Fibroblast of skin of right biceps (primary cell): ENCODE measurements at regions not wholly inside any gene's neighbourhood (a gene's known extent, or its start where the extent isn't known, plus 50 kb on each side); places are given as distances from the start of the nearest gene placed in this dataset.
A peak's percentile ranks its signal among the peaks of the same experiment; 100 is the strongest.
"Not testable (repeated sequence)": the region's sequence is repeated elsewhere in the genome, so short reads cannot be mapped to it uniquely, and the experiment has no call there.

ENCODE experiments used
- DNase-seq: peaks from one replicate; pipeline ENCODE4 v3.0.0-alpha.2; 2013

DNA sequence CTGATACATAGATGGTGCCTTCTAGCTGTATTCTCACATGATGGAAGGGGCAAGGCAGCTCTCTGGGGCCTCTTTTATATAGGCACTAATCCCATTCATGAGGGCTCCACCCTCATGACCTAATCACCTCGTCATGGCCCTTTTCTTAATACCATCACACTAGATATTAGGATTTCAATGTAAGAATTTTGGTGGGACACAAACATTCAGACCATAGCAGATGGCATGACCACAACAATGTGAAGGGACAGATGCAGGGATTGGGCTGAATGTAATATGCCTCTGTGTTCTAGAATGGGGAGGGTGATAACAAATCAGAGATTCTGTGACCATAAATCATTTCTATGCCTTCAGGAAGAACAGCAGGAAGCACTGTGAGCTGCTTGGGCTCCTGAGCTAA lies 145.8 kb downstream of the LCA5 start:
- no peak for DNase-seq

DNA sequence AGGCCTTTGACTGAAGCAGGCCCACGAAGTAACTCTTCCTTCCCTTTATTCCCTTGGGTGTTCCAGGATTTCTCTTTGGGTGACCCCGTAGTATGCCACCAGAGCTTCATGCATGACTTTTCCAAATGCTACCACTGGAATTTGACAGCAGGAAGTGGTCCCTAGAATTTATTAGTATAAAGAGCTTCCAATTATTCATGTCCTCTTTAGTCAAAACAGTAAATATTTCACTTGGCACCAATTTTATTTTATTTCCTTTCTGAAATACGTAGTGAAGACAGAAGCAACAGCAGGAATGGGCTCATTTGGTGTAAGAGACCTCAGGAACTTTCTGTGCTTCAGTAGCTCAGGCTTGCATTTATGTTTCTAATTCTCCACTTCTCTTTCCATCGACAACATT lies 151.3 kb downstream of the LCA5 start:
- DNase-seq, result no peak

- DNase-seq, result no peak
These were observed 150.9 kb upstream of the HMGN3 start for GRCh38 chr6:79385333-79385732.

GRCh38 chr6:79384845-79385244 lies 150.4 kb upstream of the HMGN3 start:
- no peak for DNase-seq

GRCh38 chr6:79378957-79379356 lies 144.5 kb upstream of the HMGN3 start:
- no peak for DNase-seq

DNA sequence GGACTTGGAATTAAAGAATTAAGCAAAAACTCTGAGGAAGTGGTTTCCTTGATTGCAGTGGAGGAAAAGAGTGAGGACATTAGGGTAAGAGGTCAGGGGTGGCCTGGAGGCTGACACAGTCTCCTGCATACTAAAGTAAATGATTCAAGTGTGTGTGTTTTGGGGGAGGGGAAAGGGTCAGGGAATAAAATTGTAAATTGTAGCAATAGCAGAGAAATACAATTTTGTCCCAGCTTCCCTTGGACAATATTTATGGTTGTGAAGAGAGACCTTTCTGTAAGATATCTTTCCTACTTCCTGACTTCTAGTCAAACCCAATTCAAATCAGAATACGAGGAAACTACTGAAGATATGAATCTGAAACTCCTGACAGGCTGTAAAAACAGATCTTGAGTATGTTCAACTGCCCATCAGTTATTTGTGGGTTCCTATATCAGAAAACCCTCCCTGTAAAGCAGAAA lies 143.4 kb upstream of the HMGN3 start:
- DNase-seq, result no peak

DNA sequence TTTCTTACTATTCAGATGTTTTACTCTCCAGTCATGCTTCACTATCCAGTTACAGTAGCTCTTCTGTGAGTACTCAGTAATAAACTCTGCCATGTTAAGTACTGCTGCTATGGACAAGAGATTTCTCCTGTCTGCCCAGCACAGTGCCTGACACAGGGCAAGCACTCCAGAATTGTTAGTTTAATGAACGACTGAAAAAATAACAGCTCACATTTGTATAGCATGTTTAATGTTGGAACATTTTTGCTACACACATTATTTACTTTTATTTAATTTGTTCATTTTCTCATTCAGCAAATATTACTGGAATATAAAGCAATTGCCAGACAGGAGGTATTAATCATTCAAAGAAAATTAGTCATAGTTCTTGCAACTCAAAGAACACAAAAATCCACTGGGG lies 142.6 kb upstream of the HMGN3 start:
- DNase-seq, result peak; percentile 5

- no peak for DNase-seq
These were observed 141.3 kb upstream of the HMGN3 start for GRCh38 chr6:79375635-79376337.

DNA sequence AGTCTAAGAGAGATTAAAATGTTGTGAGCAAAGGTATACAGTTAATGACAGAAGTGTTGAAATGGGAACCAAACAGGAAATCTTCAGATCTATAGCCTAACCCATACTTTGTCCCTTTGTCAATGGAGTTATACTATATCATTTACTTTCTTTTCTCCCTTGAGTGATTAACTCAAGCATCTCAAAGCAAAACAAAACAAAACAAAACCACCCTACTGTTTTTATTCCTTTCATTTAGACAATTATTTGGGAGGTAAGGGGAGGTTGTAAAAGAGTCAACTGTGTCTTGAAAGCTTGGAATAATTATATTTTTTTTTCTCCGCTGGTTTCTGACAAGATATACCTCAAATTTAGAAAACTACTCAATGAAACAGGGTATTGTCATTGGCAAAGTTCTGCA lies 139.8 kb upstream of the HMGN3 start:
- DNase-seq, result no peak

GRCh38 chr6:79373880-79374279 lies 139.4 kb upstream of the HMGN3 start:
- no peak for DNase-seq

DNA sequence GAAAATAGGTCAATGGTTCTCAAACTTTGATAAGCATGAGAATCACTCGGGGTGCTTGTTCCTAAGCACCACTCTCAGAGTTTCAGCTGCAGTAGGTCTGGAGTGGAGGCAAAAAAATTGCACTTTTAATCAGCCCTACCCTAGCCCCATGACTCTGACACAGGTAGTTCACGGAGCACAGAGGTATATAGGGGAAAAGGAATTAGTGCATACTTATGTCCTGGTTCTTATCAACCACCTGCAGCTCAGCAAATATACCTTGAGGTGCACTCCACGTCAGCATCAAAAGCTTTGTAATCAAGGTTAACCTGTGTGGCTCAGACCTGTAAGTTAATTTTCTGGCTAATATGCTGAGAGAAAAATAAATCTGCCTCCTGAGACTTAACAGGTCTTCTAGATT lies 138.8 kb upstream of the HMGN3 start:
- DNase-seq, result no peak

GRCh38 chr6:79372757-79373156 lies 138.3 kb upstream of the HMGN3 start:
- no peak for DNase-seq

- DNase-seq, result no peak
These were observed 134.5 kb upstream of the HMGN3 start for GRCh38 chr6:79369026-79369425.

DNA sequence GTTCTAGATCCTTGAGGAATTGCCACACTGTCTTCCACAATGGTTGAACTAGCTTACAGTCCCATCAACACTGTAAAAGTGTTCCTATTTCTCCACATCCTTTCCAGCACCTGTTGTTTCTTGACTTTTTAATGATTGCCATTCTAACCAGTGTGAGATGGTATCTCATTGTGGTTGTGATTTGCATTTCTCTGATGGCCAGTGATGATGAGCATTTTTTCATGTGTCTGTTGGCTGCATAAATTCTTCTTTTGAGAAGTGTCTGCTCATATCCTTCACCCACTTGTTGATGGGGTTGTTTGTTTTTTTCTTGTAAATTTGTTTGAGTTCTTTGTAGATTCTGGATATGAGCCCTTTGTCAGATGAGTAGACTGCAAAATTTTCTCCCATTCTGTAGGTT lies 129.0 kb upstream of the HMGN3 start:
- DNase-seq, result not testable (repeated sequence)

- DNase-seq, result not testable (repeated sequence)
These were observed 126.6 kb upstream of the HMGN3 start for GRCh38 chr6:79361074-79361473.

GRCh38 chr6:79353226-79353625 lies 118.7 kb upstream of the HMGN3 start:
- no peak for DNase-seq

DNA sequence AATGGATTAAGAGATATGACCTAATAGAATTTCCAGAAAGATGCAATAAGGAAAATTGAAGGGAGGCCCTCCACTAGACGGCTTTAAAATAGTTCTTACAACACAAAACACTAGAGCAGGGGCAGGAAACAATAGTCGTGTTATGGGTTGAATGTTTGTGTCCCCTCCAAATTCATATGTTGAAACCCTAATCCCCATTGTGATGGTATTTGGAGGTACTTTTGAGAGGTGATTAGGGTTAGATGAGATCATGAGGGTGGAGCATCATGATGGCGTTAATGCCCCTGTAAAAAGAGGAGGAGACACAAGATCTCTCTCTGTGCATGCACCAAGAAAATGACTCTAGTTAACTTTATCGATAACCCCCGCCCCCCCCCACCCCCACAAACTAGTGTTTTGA lies 104.0 kb upstream of the HMGN3 start:
- no peak for DNase-seq

- no peak for DNase-seq
These were observed 100.7 kb upstream of the HMGN3 start for GRCh38 chr6:79335133-79335674.

DNA sequence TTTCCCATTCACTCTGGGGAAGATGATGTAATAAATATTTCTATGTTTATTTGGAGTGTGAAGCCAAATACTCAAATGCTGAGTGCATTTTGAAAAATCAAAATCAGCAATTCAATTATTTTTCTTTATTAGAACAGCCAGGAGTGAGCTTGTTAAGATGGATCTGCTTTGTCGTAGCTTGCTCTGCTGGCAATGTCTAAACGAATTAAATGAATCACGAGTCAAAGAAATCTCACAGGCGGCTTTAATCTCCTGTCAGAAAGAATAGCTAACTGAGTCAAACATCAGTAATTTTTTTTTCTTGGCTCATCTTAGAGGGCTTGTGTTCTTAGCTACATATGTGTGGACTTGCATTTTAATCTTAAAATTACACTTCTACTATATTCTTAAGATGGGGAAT lies 100.2 kb upstream of the HMGN3 start:
- no peak for DNase-seq

DNA sequence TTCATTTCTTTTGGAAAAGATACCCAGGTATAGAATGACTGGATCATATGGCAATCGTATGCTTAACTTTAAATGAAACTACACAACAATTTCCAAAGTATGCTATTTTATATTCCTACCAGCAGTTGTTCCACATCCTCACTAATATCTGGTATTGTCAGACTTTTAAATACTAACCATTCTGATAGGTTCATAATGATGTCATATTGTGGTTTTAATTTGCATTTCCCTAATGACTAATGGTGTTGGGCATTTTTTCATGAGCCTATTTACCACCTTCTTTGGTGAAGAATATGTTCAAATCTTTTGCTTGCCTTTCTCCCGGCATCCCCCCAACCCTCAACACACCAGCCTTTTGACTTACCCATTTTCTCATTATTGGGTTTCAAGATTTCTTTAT lies 96.2 kb upstream of the HMGN3 start:
- DNase-seq, result no peak

DNA sequence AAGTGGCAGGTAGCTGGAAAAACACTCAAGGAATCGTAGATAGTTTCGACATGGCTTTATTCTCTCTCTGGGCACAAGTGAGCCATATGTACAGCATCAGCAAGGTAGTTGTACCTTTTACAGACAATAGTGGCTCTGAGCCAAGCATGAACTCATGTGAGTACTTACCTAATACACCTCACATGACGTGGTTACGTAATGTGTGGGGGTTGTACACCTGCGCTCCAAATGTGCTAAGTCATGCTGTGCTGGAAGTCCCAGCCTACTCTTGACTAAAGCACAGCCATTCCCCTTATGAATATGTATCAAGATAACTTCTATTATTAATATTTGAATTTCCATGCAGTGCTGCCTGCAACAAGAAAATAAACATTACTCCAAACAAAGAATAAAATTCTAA lies 78.8 kb upstream of the HMGN3 start:
- no peak for DNase-seq

DNA sequence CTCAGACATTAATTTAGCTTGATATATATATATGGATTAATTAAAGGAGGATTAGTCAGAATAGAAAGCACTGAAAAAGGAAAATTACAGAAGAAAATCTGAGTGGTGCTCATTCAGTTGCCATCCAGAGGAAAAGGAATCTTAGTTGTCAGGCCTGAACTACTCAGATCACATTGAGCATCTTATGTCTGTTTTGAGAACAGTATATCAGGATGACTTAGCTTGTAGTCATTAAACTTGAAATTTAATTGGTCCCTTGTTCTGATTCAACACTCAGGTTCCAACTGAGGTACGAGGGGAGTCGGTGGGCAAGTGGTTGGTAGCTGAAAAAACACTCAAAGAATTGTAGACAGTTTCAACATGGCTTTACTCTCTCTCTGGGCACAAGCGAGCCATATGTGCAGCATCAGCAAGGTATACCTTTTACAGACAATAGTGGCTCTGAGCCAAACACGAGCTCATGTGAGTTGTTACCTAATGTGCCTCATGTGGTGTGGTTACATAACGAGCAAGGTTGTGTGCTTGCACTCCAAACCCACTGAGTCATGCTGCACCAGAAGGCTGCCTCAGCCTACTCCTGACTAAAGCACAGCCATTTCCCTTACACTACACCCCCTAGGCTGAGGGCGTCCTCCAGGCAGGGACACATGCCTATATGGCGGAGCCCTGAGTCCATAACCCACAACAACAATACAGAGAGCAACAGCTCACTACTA lies 73.0 kb upstream of the HMGN3 start:
- DNase-seq, result peak; percentile 1

DNA sequence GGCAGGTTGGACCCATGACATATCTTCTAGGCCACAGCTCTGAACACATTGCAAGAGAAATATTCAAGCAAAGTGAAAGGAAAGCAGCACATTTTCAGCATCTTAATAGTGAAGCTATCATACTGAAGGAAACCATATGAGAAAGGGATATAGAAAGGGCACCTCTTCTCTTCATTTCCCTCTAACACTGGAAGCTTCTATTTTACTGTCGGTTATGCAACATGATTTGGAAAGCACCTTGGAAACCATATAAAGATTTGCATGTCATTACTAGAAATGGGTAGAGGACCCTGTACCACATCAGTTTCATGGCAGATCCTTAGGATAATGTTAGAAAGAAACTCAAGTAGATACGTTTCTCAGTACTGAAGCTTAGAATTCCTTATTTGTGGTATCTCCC lies 70.5 kb upstream of the HMGN3 start:
- DNase-seq, result no peak

- DNase-seq, result no peak
These were observed 67.9 kb upstream of the HMGN3 start for GRCh38 chr6:79302341-79302740.

DNA sequence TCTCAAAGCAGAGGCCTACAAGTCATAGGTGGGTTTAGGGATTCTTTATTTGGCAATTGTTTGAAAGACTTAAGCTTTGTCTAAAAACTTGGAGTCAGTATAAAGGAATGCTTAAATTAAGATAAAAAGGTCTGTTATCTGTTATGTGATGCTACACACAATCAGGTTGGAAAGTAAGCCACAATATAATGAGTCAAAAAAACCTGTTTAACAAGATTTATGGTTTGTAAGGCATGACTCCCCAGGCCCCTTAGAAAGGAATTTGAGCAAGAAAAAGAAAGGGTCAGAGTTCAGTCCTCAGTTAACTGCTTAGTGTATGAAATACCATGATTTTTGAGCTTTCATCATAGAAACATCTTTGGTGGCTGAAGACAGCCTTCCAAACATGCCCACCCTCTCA lies 66.8 kb upstream of the HMGN3 start:
- no peak for DNase-seq
